Activated T-helper 17 cell treated with anti-CD3 and anti-CD28 coated beads, Interleukin-2, amount 50 U/mL, for 72 hours (primary cell): ENCODE measurements at regions not wholly inside any gene's neighbourhood (a gene's known extent, or its start where the extent isn't known, plus 50 kb on each side); places are given as distances from the start of the nearest gene placed in this dataset.

Source experiments
- ATAC-seq: fragments of 150-1000 bp; cut with Tn5 transposase; replicated peaks from 2 replicates; pipeline ENCODE4 v1.10.0; 2021; ENCODE audit warnings: mild to moderate bottlenecking, moderate library complexity
- H3K27ac Mint-ChIP-seq: one replicate; pipeline ENCODE4 v1.8.0; 2022; ENCODE audit warnings: mixed read lengths
- H3K27me3 Mint-ChIP-seq: one replicate; pipeline ENCODE4 v1.8.0; 2022; ENCODE audit warnings: mixed read lengths
- H3K36me3 Mint-ChIP-seq: one replicate; pipeline ENCODE4 v1.8.0; 2022; ENCODE audit warnings: low read depth, mild to moderate bottlenecking, mixed read lengths
- H3K4me1 Mint-ChIP-seq: one replicate; pipeline ENCODE4 v1.8.0; 2022; ENCODE audit warnings: mixed read lengths
- H3K4me3 Mint-ChIP-seq: one replicate; pipeline ENCODE4 v1.8.0; 2022; ENCODE audit warnings: mild to moderate bottlenecking, mixed read lengths
- H3K9me3 Mint-ChIP-seq: one replicate; pipeline ENCODE4 v1.8.0; 2022; ENCODE audit warnings: mixed read lengths

DNA sequence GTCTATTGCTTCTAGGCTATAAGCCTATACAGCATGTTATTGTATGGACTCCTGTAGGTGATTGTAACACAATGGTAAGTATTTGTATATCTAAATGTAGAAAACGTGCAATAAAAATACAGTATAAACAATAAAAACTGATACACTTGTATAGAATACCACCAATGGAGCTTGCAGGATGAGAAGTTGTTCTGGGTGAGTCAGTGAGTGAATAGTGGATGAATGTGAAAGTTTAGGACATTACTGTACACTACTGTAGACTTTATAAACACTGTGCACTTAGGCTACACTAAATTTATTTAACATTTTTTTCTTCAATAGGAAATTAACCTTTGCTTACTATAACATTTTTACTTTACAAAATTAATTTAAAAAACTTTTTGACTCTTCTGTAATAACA, 679.2 kb upstream of the ZNF804A start:
- Mint-ChIP-seq H3K36me3 (no peaks in the 10 kb centered on the region), H3K4me1 (no peaks in the 10 kb centered on the region), H3K27me3 (no peaks in the 10 kb centered on the region), H3K27ac (no peak overlapping the region), H3K4me3 (no peak overlapping the region), H3K9me3 (no peaks in the 10 kb centered on the region)
- no peak for ATAC-seq

DNA sequence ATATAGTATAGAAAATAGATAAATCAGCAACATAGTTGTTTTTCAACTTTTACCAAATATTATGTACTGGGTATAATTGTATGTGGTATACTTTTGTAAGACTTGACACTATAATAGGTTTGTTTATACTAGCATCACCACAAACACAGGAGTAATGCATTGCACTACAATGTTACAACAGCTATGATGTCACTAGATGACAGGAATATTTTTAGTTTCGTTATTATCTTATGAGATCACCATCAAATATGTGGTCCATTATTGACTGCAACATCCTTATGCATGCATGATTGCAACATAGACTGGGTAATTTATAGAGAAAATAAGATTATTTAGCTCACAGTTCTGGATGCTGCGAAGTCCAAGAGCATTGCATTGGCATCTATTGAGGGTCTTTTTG, 678.4 kb upstream of the ZNF804A start:
- Mint-ChIP-seq H3K36me3 (no peaks in the 10 kb centered on the region), H3K4me1 (no peaks in the 10 kb centered on the region), H3K4me3 (no peak overlapping the region), H3K9me3 (no peaks in the 10 kb centered on the region), H3K27me3 (no peaks in the 10 kb centered on the region), H3K27ac (no peak overlapping the region)
- ATAC-seq, result no peak

DNA sequence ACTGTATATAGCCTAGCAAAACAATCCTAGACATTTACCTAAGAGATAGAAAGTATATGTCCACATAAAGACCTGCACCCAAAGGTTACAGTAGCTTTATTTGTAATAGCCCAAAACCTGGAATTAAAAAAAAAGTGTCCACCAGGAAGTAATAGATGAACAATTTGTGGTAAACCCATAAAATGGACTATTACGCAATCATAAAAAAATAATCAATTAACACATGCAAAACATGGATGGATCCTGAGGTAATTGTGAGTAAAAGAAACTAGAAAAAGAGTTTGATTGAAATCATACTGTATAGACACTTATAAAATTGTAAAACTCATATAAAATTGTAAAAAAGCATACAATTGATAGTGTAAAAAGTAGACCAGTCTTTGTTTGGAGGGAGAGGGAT, 673.0 kb upstream of the ZNF804A start:
- no peak for ATAC-seq
- H3K27me3 Mint-ChIP-seq, result no peaks in the 10 kb centered on the region
- H3K4me1 Mint-ChIP-seq, result no peaks in the 10 kb centered on the region
- no peak overlapping the region for H3K27ac Mint-ChIP-seq
- H3K4me3 Mint-ChIP-seq, result no peak overlapping the region
- peaks cover 3% of the 10 kb centered on the region for H3K9me3 Mint-ChIP-seq
- H3K36me3 Mint-ChIP-seq, result no peaks in the 10 kb centered on the region

DNA sequence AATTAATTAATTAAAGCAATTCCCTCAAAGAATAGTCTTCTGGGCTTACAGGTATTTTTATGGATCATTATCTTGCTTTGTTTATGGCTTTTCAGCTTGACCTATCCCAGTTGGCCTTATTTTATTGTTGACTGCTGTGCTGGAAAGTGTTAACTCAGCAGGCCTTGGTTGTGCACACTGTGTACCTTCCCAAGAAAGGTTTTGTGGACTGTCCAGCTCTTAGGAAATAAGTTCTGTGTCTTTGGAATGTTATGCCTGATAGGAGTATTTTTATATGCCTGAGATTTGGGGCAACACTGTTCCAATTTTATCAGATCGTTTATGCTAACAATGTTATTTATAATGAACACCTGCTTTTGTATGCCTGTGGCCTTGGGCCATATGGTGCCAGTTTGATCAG, 671.9 kb upstream of the ZNF804A start:
- H3K27me3 Mint-ChIP-seq, result no peaks in the 10 kb centered on the region
- H3K27ac Mint-ChIP-seq, result no peak overlapping the region
- no peaks in the 10 kb centered on the region for H3K4me1 Mint-ChIP-seq
- H3K9me3 Mint-ChIP-seq, result peaks cover 3% of the 10 kb centered on the region
- H3K4me3 Mint-ChIP-seq, result no peak overlapping the region
- H3K36me3 Mint-ChIP-seq, result no peaks in the 10 kb centered on the region
- no peak for ATAC-seq

DNA sequence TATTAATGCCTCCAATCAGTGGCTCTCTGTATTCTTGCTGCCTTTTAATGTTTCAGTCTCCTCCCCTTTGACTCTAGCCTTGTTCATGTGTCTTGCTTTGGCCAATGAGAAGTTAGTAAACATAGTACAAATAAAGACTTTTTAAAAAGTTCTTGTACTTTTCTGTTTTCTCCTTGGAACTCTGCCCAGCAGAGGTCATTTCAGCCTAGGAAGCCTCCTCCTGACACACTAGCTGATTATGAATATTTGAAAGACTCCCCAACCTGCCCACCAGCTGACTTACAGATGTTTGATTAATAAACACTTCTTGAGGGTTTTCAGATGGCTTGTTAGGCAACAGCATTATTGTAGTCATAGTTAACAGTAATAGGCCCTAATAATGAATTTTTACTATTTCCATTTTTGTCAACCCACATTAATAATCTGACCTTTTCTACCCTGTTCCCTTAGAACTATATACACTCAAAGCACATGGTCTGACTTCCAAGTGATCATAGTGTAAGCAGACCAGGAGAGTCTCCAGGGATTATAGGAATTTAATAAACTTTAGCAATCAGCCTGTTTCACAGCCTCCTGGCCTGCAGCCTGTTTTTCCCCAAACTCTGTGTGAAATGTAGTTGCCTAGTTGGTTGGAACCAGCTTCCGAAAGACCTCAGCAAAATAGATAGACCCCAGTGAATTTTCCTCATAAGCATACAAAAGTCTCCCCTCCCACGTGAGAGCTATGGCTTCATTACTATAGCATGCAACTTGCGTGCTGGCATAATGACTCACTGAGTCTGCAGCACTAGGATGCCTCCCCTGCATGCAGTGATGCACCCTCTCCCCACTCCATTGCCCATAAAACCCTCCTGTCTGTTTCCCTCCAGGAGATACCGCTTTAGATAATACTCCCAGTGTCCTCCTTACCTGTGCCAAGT, 670.7 kb upstream of the ZNF804A start:
- Mint-ChIP-seq H3K36me3 (no peaks in the 10 kb centered on the region), H3K4me1 (no peaks in the 10 kb centered on the region), H3K4me3 (no peak overlapping the region), H3K9me3 (peaks cover 3% of the 10 kb centered on the region), H3K27me3 (no peaks in the 10 kb centered on the region), H3K27ac (no peak overlapping the region)
- ATAC-seq, result no peak

DNA sequence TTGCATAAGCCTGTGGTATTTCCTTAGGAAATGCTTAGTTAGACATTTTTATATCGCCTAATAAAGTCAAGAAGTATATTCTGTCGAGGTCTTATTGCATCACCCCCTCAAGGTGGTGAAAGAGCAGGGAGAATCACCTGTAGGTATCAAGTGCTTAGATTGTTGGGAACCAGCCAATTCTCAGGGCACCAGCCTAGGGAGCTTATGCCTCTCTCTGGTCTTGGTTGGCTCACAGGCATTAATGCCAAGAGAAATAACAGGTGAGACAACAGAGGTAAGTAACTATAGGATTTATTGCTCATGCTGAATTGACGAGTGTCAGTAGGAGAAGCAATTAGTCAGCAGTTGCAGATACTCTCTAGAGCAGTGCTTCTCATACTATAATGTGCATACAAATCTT, 663.3 kb upstream of the ZNF804A start:
- no peak overlapping the region for H3K4me3 Mint-ChIP-seq
- H3K36me3 Mint-ChIP-seq, result no peaks in the 10 kb centered on the region
- no peaks in the 10 kb centered on the region for H3K27me3 Mint-ChIP-seq
- no peaks in the 10 kb centered on the region for H3K4me1 Mint-ChIP-seq
- no peak for ATAC-seq
- peaks cover 11% of the 10 kb centered on the region for H3K9me3 Mint-ChIP-seq
- no peak overlapping the region for H3K27ac Mint-ChIP-seq

- no peaks in the 10 kb centered on the region for H3K36me3 Mint-ChIP-seq
- H3K9me3 Mint-ChIP-seq, result peaks cover 11% of the 10 kb centered on the region
Measured at GRCh38 chr2:183937220-183937619, 661.1 kb upstream of the ZNF804A start.

GRCh38 chr2:183946193-183946592, 652.1 kb upstream of the ZNF804A start:
- H3K27me3 Mint-ChIP-seq, result no peaks in the 10 kb centered on the region
- H3K4me1 Mint-ChIP-seq, result no peaks in the 10 kb centered on the region
- no peak overlapping the region for H3K27ac Mint-ChIP-seq
- no peaks in the 10 kb centered on the region for H3K36me3 Mint-ChIP-seq
- no peak overlapping the region for H3K4me3 Mint-ChIP-seq
- ATAC-seq, result no peak
- H3K9me3 Mint-ChIP-seq, result peaks cover 10% of the 10 kb centered on the region

More at GRCh38 chr2:183937220-183937619, 661.1 kb upstream of the ZNF804A start:
- Mint-ChIP-seq H3K27me3 (no peaks in the 10 kb centered on the region), H3K4me1 (no peaks in the 10 kb centered on the region), H3K4me3 (no peak overlapping the region), H3K27ac (no peak overlapping the region)
- ATAC-seq, result no peak

DNA sequence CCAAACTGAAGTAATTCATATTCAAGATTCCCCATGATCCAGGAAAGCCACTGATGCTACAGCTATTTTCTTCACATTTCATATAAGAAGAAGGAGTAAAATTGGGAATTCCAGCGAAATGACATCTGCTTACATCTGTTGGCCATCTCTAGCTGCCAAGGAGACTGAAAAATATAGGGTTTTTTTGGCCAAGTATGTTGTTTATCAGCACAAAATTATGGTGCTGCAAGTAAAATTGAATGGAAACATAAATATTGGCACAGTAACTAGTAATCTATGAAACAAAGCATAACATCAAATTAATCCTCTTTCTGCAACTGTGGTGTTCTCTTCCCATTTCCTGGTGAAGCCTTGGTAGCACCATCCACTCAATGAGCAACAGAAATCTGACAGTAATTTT, 649.5 kb upstream of the ZNF804A start:
- no peak overlapping the region for H3K4me3 Mint-ChIP-seq
- ATAC-seq, result no peak
- H3K4me1 Mint-ChIP-seq, result no peaks in the 10 kb centered on the region
- no peaks in the 10 kb centered on the region for H3K36me3 Mint-ChIP-seq
- no peak overlapping the region for H3K27ac Mint-ChIP-seq
- H3K9me3 Mint-ChIP-seq, result peaks cover 6% of the 10 kb centered on the region
- no peaks in the 10 kb centered on the region for H3K27me3 Mint-ChIP-seq

DNA sequence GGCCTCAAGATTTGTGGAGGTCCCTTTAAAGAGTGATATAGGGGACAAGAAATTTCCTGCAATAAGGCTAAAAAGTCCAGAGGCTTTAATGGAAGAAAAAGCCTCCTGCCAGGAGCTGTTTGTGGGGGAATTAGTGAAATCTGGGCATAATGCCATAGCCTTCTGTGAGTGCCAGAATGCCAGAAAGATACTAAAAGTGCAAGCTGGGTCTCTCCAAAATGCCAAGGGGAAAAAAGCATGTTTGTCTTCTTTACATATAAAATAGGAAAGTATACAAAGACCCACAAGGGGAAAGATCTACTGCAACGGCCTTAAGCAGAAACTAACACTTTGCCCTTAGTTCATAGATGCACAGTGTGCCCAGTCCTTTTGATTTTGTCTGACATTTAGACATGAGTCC, 647.7 kb upstream of the ZNF804A start:
- no peak for ATAC-seq
- no peaks in the 10 kb centered on the region for H3K4me1 Mint-ChIP-seq
- H3K4me3 Mint-ChIP-seq, result no peak overlapping the region
- peaks cover 10% of the 10 kb centered on the region for H3K9me3 Mint-ChIP-seq
- H3K27ac Mint-ChIP-seq, result no peak overlapping the region
- no peaks in the 10 kb centered on the region for H3K27me3 Mint-ChIP-seq
- H3K36me3 Mint-ChIP-seq, result no peaks in the 10 kb centered on the region

GRCh38 chr2:183951630-183952029, 646.7 kb upstream of the ZNF804A start:
- Mint-ChIP-seq H3K27me3 (no peaks in the 10 kb centered on the region), H3K9me3 (peaks cover 10% of the 10 kb centered on the region), H3K36me3 (no peaks in the 10 kb centered on the region), H3K27ac (no peak overlapping the region), H3K4me1 (no peaks in the 10 kb centered on the region), H3K4me3 (no peak overlapping the region)
- no peak for ATAC-seq

DNA sequence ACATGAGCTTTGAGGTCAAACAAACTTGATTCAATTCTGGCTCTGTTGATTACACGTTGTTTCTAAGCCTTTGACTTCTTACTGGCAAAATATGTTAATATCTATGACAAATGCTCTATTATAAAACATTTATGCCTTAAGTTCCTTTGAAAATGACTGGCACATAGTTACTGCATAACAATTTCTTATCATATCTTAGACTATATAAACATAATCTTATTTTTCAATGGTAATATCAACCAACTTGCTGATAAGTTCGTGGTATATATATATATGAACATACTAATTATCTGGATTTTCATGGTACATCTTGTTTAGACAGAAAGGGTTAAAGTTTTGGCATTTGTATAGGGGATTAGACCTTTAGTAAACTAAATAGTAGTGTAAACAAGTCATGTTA, 645.6 kb upstream of the ZNF804A start:
- Mint-ChIP-seq H3K4me3 (no peak overlapping the region), H3K27me3 (no peaks in the 10 kb centered on the region), H3K36me3 (no peaks in the 10 kb centered on the region), H3K27ac (no peak overlapping the region), H3K4me1 (no peaks in the 10 kb centered on the region), H3K9me3 (peaks cover 10% of the 10 kb centered on the region)
- no peak for ATAC-seq

- Mint-ChIP-seq H3K9me3 (peaks cover 9% of the 10 kb centered on the region), H3K4me1 (no peaks in the 10 kb centered on the region), H3K4me3 (no peak overlapping the region), H3K36me3 (no peaks in the 10 kb centered on the region), H3K27ac (no peak overlapping the region), H3K27me3 (no peaks in the 10 kb centered on the region)
- no peak for ATAC-seq
Measured at GRCh38 chr2:183963609-183964008, 634.7 kb upstream of the ZNF804A start.

DNA sequence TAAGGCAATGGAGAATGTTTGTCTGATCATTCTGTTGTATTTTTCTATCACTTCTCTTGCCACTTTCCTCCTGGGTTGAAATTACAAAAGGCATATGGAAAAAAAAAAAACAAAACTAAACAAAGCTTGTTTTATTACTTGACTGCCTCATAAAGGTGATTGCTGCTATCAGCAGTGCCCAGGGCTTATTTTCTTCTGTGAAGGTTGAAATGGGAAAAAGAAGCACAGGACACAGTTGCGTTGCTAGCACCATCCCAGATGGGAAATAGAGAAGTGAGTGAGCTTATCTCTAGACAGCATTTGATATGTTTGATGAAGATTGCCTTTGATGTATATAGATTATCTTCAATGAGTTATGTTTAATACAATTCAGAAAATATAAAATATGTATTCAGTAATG, 633.8 kb upstream of the ZNF804A start:
- ATAC-seq, result no peak
- H3K27me3 Mint-ChIP-seq, result no peaks in the 10 kb centered on the region
- no peak overlapping the region for H3K27ac Mint-ChIP-seq
- no peaks in the 10 kb centered on the region for H3K36me3 Mint-ChIP-seq
- peaks cover 9% of the 10 kb centered on the region for H3K9me3 Mint-ChIP-seq
- H3K4me3 Mint-ChIP-seq, result no peak overlapping the region
- H3K4me1 Mint-ChIP-seq, result no peaks in the 10 kb centered on the region

GRCh38 chr2:183967756-183968155, 630.6 kb upstream of the ZNF804A start:
- Mint-ChIP-seq H3K4me3 (no peak overlapping the region), H3K9me3 (peaks cover 9% of the 10 kb centered on the region), H3K27ac (no peak overlapping the region), H3K4me1 (no peaks in the 10 kb centered on the region), H3K36me3 (no peaks in the 10 kb centered on the region), H3K27me3 (no peaks in the 10 kb centered on the region)
- ATAC-seq, result no peak
